GM19467 (cell line): ENCODE measurements at regions not wholly inside any gene's neighbourhood (a gene's known extent, or its start where the extent isn't known, plus 50 kb on each side); places are given as distances from the start of the nearest gene placed in this dataset.
A peak's percentile ranks its signal among the peaks of the same experiment; 100 is the strongest.

Experiments
- ATAC-seq: cut with Tn5 transposase; IDR thresholded peaks from one replicate; pipeline ENCODE4 v1.9.1; 2021; ENCODE audit warnings: mild to moderate bottlenecking, moderate library complexity; ENCODE audit not compliant: unreplicated experiment

DNA sequence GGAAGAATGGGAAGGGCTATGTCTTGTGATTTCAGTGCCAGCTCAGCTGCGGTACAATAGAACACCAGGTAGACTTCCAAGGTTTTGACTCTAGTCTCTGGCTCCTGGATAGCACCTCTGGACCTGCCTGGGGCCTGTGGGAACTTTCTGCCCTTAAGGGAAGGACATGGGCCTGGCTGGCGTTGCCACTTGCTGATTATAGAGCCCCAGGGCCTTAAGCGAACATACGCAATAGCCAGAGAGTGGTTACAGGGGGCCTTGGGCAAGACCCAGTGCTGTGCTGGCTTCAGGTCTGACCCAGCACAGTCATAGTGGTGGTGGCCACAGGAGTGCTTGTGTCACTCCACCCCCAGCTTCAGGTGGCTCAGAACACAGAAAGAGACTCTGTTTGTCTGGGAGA, 131.1 kb upstream of the COL21A1 start:
- no peak for ATAC-seq

- ATAC-seq, result no peak
Measured at GRCh38 chr6:56377295-56377694, 129.9 kb upstream of the COL21A1 start.

- no peak for ATAC-seq
Measured at GRCh38 chr6:56375806-56376205, 128.4 kb upstream of the COL21A1 start.

- no peak for ATAC-seq
Measured at GRCh38 chr6:56374841-56375369, 127.5 kb upstream of the COL21A1 start.

GRCh38 chr6:56372406-56372995, 125.1 kb upstream of the COL21A1 start:
- ATAC-seq, result no peak

DNA sequence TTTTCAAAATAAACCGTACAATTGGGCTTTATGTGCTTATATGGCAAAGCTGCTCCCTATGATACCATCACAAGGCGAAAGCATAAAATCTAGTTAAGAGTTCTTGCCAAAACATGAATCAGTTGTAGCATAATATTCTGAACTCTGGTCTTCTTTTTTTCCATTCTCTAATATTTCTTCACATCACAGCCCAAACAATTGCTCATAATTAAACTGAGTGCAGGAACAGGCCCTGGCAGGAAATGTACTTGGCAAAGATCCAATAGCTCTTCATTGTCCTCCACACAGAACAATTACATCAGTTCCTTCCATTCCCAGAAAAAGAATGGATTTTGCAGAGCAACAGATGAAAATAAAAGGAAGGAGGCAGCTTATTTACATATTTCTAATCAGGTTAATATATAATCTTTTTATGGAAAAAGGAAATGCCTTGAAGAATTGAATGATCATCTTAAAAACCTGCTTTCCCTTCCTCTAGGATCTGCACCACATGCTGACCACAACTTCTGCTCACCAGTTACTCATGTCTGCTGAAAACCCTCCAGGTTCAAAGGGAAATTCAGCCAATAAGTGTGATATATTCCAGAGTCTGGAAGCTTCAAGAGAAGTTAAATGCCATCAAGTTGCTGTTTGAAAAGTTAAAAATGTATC, 123.3 kb upstream of the COL21A1 start:
- ATAC-seq, result peak; percentile 82

GRCh38 chr6:56370127-56370540, 122.8 kb upstream of the COL21A1 start:
- no peak for ATAC-seq

- no peak for ATAC-seq
Measured at GRCh38 chr6:56368491-56368890, 121.1 kb upstream of the COL21A1 start.

DNA sequence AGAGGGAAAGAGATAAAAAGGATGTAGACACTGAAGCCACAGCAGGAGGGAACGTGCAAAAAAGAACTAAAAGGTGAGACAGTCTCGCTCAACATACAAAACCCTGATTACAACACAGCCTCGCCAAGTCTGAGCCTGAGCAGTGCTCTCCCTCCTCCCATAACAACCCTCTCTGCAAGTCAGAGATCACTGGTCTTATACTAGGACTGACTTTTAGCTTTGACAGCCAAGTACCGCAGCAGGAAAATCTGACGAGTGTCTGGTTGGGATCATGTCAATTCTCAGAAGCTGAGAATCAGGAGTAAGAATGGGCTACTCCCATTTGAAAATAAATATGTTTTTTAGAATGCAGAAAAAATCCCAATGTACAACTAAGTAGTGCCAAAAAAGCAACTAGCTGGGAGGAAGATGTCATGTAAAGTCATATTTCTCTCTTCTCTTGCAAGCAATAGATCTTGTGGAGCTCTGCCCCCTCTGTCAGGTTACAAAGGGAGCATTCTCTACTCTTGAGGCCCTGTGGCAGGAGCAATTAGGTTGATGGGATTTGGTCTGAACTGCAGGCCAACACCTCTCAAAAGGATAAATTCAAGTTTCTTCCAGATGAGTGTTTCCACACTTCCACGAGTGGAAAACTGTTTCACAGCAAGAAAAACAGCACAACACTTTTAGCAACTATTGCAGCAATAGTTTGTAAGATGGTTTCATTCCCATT, 118.9 kb upstream of the COL21A1 start:
- no peak for ATAC-seq

DNA sequence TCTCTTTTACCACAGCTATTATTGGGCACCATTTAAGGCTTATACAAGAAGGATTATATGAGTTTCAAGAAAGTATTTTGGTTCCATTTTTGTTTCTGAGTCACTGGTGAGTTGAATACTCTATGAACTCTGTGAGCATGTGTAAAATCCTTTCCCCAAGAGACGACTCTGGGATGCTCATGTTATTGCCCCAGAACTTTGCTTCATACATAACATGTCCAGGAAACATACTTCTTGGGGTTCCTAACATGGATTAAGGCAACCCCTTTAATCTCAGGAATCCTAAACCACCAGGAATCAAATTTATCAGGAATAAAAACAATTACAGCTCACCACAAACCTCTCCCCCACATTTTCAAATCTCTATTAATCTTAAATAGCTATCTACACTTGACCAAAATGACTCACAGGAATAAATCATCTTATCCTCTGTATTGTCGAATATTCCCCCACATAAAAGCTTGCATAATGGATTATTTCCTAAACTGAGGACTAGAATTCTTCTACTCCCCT, 117.5 kb upstream of the COL21A1 start:
- no peak for ATAC-seq

DNA sequence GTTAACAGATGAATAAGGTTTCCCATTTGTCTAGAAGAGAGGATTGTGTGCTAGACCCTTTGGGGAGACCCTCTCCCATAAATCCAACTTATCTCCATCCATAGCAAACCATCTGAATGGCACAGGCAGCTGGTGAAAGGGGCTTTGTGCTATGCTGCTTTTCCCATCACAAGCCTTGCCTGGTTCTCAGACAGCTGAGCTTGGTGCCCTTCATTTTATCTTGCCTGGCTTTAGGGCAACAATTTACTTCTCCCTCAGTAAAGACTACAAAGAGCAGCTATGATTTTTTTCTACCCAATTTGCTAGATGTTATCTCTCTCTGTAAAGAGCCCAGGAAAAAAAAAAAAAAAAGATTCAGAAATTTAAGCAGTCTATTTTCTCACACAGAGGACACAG, 117.0 kb upstream of the COL21A1 start:
- no peak for ATAC-seq

DNA sequence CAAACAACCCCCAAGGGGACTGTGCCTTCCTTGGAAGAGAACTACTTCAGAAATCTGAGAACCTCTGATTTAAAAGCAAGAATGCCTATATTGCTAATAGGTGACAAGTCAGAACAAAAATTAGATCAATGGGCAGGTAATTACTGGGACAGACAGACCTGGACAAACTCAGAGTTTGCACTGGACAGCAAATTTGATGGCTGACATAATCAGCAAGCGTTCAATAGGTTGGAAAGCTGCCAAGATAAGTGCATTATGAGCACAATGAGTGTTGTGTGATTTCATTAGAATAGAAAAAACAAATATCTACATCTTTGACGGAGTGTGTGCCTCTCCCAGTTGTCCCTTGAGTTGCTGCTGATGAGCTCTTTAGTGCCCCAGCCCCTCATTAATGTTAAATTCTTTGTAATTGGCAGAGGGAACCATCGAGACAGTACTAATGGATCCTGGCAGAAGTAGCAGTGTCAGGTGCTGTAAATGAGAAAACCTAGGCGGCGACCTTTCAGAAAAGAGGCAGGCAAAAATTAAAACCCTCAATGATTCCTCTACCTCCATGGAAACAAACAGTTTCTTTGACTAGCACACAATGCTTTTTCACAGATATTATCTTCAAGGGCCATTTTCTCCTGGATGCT, 116.5 kb upstream of the COL21A1 start:
- no peak for ATAC-seq

DNA sequence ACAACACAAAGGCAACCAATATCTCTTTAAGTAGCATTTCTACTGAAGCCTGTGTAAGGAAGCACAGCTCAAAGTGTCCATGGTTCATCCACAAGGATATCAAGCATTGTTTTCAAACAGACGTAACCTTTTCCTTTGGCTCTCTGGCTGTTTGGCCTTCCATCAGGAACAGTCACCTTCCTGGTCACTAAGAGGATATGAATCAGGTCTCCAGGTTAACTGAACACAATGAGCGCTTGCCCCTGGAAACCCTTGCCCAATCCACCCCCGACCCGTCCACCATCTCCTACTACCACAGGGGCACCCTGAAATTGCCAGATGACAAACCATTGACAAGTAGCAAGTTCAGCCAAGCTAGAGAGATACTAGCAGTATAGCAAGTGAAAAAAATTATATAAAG, 114.4 kb upstream of the COL21A1 start:
- no peak for ATAC-seq

GRCh38 chr6:56359201-56359899, 112.0 kb upstream of the COL21A1 start:
- peak; percentile 79 for ATAC-seq

GRCh38 chr6:56357616-56358373, 110.4 kb upstream of the COL21A1 start:
- ATAC-seq, result no peak

- no peak for ATAC-seq
Measured at GRCh38 chr6:56356426-56356825, 109.0 kb upstream of the COL21A1 start.

- no peak for ATAC-seq
Measured at GRCh38 chr6:56353860-56354259, 106.5 kb upstream of the COL21A1 start.

GRCh38 chr6:56350628-56351260, 103.4 kb upstream of the COL21A1 start:
- no peak for ATAC-seq

GRCh38 chr6:56349194-56349593, 101.8 kb upstream of the COL21A1 start:
- ATAC-seq, result no peak

DNA sequence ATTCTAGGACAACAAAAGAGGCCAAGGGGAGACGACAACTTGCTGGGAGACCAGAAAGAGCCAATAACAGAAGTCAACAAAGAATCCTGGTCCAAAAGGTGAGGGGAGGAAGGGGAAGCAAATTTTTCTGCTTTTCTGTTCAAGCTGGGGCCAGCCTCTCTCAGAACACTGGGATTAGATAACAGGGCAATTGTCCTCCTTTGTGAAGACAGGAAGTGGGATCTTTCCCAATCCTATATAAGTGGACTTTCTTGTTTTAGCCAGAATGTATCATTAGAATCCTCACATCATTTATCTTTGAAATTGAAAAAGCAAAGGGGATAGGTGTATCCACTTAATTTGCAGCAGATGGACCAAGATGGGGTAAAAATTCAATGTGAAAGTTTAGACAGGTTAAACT, 101.2 kb upstream of the COL21A1 start:
- ATAC-seq, result no peak
